ENCODE measurements at regions not wholly inside any gene's neighbourhood (a gene's known extent, or its start where the extent isn't known, plus 50 kb on each side); places are given as distances from the start of the nearest gene placed in this dataset.

DNA sequence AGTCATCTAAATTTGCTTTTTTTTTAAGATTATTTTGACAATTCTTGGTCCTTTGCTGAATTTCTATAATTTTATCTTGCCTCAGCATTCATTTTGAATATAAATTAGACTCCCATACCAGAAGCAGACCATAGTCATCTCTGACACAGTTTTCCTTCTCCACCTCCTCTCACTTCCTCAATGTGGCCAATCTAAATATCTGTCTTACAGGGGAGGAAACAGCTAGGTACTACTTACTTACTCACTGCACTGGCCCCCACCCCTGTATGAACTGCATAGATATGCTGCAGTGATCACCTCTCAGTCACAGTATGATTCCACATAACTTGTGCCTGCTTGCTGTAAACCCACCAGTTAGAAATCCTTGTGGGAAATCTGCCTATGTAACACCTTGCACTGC, 665.6 kb downstream of the FGF9 start:
- Histone ChIP-seq H3K79me2 (ENCODE audit: control insufficient read depth, insufficient read depth, low read length) (no peaks in the 10 kb centered on the region), H4K20me1 (replicated peaks; ENCODE audit: control insufficient read depth, extremely low read depth, insufficient read depth, low read length) (no peaks in the 10 kb centered on the region), H3K36me3 (ENCODE audit: control insufficient read depth in 2 of 2, extremely low read depth in 1 of 2, insufficient read depth in 2 of 2, low read length in 2 of 2) (no peaks in the 10 kb centered on the region), H3K9me3 (replicated peaks; ENCODE audit: control insufficient read depth, insufficient read depth, low read length) (peaks cover 4% of the 10 kb centered on the region), H3K27ac (ENCODE audit: insufficient read depth, low read depth, low read length) (no peak overlapping the region), H3K9ac (replicated peaks; ENCODE audit: extremely low read depth, insufficient read depth, low read length) (no peak overlapping the region), H3K4me3 (replicated peaks in 1 of 3; ENCODE audit: insufficient read depth in 1 of 3, low read depth in 1 of 3, low read length in 3 of 3) (no peak overlapping the region), H3K4me1 (ENCODE audit: control insufficient read depth, extremely low read depth, insufficient read depth, low read length) (no peaks in the 10 kb centered on the region), H3K9me1 (replicated peaks; ENCODE audit: control insufficient read depth, extremely low read depth, insufficient read depth, low read length) (no peaks in the 10 kb centered on the region), H3K4me2 (ENCODE audit: insufficient read depth, low read length) (no peak overlapping the region), H2AFZ (ENCODE audit: low read depth, low read length) (no peak overlapping the region), H3K27me3 (ENCODE audit: control insufficient read depth in 2 of 2, insufficient read depth in 2 of 2, low read length in 2 of 2) (no peaks in the 10 kb centered on the region)
- ChIA-PET CTCF (no interaction called here), POLR2A (no interaction called here)
- FAIRE-seq, result no peak
- dilution Hi-C loops (cut with MboI; ENCODE audit: extremely low pct_ligation_motif_present, low sequenced_read_pairs) (no loop called here), intact Hi-C loops (cut with micrococcal nuclease) (no loop called here)
- BruUV-seq (replicated peaks), result no TSS peak
- no peak for DNase-seq (ENCODE audit: low read depth, low spot score)
- no peak for TF ChIP-seq POLR2AphosphoS5 (IDR thresholded peaks at IDR 0.05; ENCODE audit: insufficient read depth, low read depth, low read length)
- no peak for TF ChIP-seq POLR2A (IDR thresholded peaks at IDR 0.05; ENCODE audit: low read depth, low read length)
- no peak for TF ChIP-seq JUN (IDR thresholded peaks at IDR 0.05; ENCODE audit: borderline replicate concordance, insufficient read depth, insufficient read length, low read depth)
- no peak for TF ChIP-seq FOS (IDR thresholded peaks at IDR 0.05; ENCODE audit: borderline replicate concordance, insufficient read depth, low read length)
- TF ChIP-seq, protein P1, sequence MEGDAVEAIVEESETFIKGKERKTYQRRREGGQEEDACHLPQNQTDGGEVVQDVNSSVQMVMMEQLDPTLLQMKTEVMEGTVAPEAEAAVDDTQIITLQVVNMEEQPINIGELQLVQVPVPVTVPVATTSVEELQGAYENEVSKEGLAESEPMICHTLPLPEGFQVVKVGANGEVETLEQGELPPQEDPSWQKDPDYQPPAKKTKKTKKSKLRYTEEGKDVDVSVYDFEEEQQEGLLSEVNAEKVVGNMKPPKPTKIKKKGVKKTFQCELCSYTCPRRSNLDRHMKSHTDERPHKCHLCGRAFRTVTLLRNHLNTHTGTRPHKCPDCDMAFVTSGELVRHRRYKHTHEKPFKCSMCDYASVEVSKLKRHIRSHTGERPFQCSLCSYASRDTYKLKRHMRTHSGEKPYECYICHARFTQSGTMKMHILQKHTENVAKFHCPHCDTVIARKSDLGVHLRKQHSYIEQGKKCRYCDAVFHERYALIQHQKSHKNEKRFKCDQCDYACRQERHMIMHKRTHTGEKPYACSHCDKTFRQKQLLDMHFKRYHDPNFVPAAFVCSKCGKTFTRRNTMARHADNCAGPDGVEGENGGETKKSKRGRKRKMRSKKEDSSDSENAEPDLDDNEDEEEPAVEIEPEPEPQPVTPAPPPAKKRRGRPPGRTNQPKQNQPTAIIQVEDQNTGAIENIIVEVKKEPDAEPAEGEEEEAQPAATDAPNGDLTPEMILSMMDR (IDR thresholded peaks at IDR 0.05; ENCODE audit: extremely low read depth in 1 of 2, insufficient read depth in 1 of 2, low read depth in 1 of 2, low read length in 2 of 2), result no peak
- no peak for TF ChIP-seq EZH2 (IDR thresholded peaks at IDR 0.05; ENCODE audit: borderline replicate concordance, low read depth, low read length, severe bottlenecking)
- TF ChIP-seq GATA2 (IDR thresholded peaks at IDR 0.05; ENCODE audit: insufficient read depth, insufficient read length, low read depth, low read length), result no peak
- TF ChIP-seq MYC (IDR thresholded peaks at IDR 0.05; ENCODE audit: low read depth, low read length), result no peak
- TF ChIP-seq, protein P2, sequence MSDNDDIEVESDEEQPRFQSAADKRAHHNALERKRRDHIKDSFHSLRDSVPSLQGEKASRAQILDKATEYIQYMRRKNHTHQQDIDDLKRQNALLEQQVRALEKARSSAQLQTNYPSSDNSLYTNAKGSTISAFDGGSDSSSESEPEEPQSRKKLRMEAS (IDR thresholded peaks at IDR 0.05; ENCODE audit: insufficient read depth, insufficient read length), result no peak

All from endothelial cell of umbilical vein (primary cell).